BLaER1 (cell line): ENCODE measurements at regions not wholly inside any gene's neighbourhood (a gene's known extent, or its start where the extent isn't known, plus 50 kb on each side); places are given as distances from the start of the nearest gene placed in this dataset.

Experiments used
- H3K27ac ChIP-seq: shearing (Covaris generic); formaldehyde crosslinking; 2 replicates; pipeline ENCODE4 v1.8.1; 2022
- H3K27me3 ChIP-seq: shearing (Covaris generic); formaldehyde crosslinking; 2 replicates; pipeline ENCODE4 v1.8.1; 2022
- H3K36me3 ChIP-seq: shearing (Covaris generic); formaldehyde crosslinking; 2 replicates; pipeline ENCODE4 v1.8.1; 2022
- H3K4me1 ChIP-seq: shearing (Covaris generic); formaldehyde crosslinking; 2 replicates; pipeline ENCODE4 v1.8.1; 2022
- H3K4me2 ChIP-seq: shearing (Covaris generic); formaldehyde crosslinking; 2 replicates; pipeline ENCODE4 v1.8.1; 2022
- H3K4me3 ChIP-seq: shearing (Covaris generic); formaldehyde crosslinking; 2 replicates; pipeline ENCODE4 v1.8.1; 2022
- H3K9ac ChIP-seq: shearing (Covaris generic); formaldehyde crosslinking; 2 replicates; pipeline ENCODE4 v1.8.1; 2022
- H3K9me3 ChIP-seq: shearing (Covaris generic); formaldehyde crosslinking; 2 replicates; pipeline ENCODE4 v1.8.1; 2022
- H4K20me1 ChIP-seq: shearing (Covaris generic); formaldehyde crosslinking; 2 replicates; pipeline ENCODE4 v1.8.1; 2022
- Cebpa-rat ChIP-seq: shearing (Covaris generic); IDR thresholded peaks from 2 replicates; pipeline ENCODE4 v1.8.1; 2022

DNA sequence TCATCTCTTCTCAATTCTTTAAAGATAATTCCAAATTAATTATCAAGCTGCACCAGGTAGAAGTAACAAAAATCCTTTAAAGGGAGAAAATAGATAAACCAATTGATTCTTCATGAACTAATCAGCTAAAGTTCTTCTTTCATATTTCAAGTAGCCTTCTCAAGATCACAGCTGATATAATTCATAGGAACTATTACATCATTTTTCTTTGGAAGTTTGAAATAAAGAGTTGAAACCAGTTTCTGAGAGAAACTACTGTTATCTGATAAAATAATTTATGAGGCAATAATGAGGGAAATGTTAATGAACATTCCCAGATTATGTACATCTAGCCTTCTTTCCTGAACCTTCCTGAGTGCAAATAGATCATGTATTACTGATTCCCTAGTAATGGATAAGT, 484.9 kb downstream of the METTL4 start:
- no peaks in the 10 kb centered on the region for H3K27me3 ChIP-seq
- no peak overlapping the region for H3K27ac ChIP-seq
- H3K36me3 ChIP-seq, result no peaks in the 10 kb centered on the region
- peaks cover 20% of the 10 kb centered on the region for H3K4me1 ChIP-seq
- no peak for TF ChIP-seq Cebpa-rat
- no peaks in the 10 kb centered on the region for H3K9me3 ChIP-seq
- H3K4me2 ChIP-seq, result no peak overlapping the region
- H3K9ac ChIP-seq, result no peak overlapping the region
- H4K20me1 ChIP-seq, result no peaks in the 10 kb centered on the region
- no peak overlapping the region for H3K4me3 ChIP-seq

DNA sequence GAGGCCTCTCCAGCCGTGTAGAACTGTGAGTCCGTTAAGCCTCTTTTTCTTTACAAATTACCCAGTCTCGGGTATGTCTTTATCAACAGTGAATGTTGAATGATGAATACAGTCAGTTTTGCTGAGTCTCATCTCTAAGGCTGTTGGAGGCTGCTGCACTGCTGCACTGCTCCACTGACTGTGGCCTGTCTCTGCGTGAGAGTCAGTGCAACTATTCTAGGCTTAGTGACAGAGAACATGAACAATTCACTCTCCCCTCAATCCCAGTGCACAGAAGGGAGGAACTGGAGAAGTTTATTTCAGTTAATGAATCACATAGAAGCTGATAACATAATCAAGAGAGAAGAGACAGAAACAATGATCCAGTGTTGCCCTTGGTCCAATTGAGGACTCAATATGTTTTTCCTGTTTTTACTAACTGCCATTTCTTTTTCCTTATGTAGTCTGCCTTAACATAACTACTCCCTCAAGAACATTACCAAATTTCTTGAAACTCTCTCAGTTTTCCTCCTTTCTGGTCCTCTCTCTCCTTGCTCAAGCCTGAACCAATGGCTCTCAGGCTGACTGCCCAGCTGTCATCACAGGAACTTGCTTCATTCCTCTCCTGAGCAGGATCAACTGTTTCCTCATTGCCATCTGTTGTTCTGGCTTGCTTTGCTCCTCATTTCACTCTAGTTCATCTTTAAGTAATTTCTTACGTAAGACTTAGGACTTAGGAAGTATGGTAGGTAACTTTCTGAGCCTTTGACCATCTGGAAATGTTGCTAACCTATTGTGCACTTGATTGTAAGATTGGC, 483.2 kb downstream of the METTL4 start:
- Histone ChIP-seq H3K4me3 (no peak overlapping the region), H3K9me3 (no peaks in the 10 kb centered on the region), H3K27ac (no peak overlapping the region), H4K20me1 (no peaks in the 10 kb centered on the region), H3K4me2 (peak overlapping the region; percentile 31), H3K4me1 (peaks cover 20% of the 10 kb centered on the region), H3K36me3 (no peaks in the 10 kb centered on the region), H3K9ac (no peak overlapping the region), H3K27me3 (no peaks in the 10 kb centered on the region)
- peak; percentile 59; the same call in 1 of the 2 replicates for TF ChIP-seq Cebpa-rat

DNA sequence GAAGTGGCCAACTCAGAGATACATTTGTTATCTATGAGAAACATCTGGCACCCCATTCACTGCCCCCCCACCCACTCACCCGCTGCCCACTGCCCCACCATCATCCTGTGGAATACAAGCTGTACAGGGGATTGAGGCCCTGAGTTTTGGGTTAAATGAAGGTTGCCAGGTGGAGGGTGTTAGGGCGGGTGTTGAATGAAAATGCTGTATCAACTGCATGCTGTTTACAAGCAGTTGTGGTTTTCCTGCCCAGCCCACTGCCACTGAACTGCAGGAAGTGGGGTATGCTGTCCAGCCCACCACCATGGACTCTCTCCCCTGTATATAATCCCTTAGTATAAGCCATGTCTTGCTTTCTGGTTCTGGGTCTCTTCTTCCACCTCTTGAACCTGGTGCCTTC, 481.9 kb downstream of the METTL4 start:
- no peaks in the 10 kb centered on the region for H3K36me3 ChIP-seq
- no peaks in the 10 kb centered on the region for H3K27me3 ChIP-seq
- H3K9me3 ChIP-seq, result no peaks in the 10 kb centered on the region
- H3K4me1 ChIP-seq, result peaks cover 20% of the 10 kb centered on the region
- peak overlapping the region; percentile 27; the same call in 1 of the 2 replicates for H3K27ac ChIP-seq
- no peak for TF ChIP-seq Cebpa-rat
- H3K4me2 ChIP-seq, result peak overlapping the region; percentile 48
- H3K9ac ChIP-seq, result no peak overlapping the region
- H3K4me3 ChIP-seq, result no peak overlapping the region
- H4K20me1 ChIP-seq, result no peaks in the 10 kb centered on the region

DNA sequence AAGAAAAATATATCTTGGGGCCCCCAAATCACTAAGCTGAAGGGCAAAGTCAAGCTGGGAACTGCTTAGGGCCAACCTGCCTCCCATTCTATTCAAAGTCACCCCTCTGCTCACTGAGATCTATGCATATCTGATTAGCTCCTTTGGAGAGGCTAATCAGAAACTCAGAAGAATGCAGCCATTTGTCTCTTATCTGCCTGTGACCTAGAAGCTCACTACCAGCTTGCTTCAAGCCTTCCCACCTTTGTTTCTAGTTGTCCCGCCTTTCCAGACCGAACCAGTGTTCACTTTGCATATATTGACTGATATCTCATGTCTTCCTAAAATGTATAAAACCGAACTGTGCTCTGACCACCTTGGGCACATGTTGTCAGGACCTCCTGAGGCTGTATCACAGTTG, 479.4 kb downstream of the METTL4 start:
- H3K9ac ChIP-seq, result no peak overlapping the region
- no peaks in the 10 kb centered on the region for H3K27me3 ChIP-seq
- no peak overlapping the region for H3K4me3 ChIP-seq
- H3K36me3 ChIP-seq, result no peaks in the 10 kb centered on the region
- no peaks in the 10 kb centered on the region for H3K9me3 ChIP-seq
- H3K4me2 ChIP-seq, result no peak overlapping the region
- no peaks in the 10 kb centered on the region for H4K20me1 ChIP-seq
- H3K4me1 ChIP-seq, result peaks cover 20% of the 10 kb centered on the region
- no peak for TF ChIP-seq Cebpa-rat
- H3K27ac ChIP-seq, result no peak overlapping the region

DNA sequence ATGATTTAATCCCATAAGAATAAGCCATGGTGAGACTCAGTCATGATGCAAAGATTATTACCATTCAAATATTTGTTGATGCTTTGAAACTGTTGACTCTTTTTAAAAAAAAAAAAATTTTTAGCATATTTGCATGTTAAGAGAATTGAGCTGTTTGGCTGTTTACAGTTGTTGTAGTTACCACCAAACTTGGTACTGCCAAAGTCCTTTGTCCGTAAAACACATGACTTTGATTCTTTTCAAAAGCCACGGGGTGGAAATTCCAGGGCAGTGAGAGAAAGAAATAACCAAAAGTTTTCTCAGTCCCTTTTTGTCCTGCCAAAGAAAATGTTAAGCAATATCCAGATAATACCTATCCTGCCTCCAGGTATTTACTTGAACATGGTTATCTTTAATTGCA, 474.8 kb downstream of the METTL4 start:
- no peaks in the 10 kb centered on the region for H3K27me3 ChIP-seq
- no peak overlapping the region for H3K27ac ChIP-seq
- H3K9ac ChIP-seq, result no peak overlapping the region
- H3K9me3 ChIP-seq, result peaks cover 5% of the 10 kb centered on the region; the same call in 1 of the 2 replicates
- no peaks in the 10 kb centered on the region for H3K36me3 ChIP-seq
- H3K4me1 ChIP-seq, result no peaks in the 10 kb centered on the region
- no peaks in the 10 kb centered on the region for H4K20me1 ChIP-seq
- TF ChIP-seq Cebpa-rat, result no peak
- no peak overlapping the region for H3K4me2 ChIP-seq
- H3K4me3 ChIP-seq, result no peak overlapping the region

DNA sequence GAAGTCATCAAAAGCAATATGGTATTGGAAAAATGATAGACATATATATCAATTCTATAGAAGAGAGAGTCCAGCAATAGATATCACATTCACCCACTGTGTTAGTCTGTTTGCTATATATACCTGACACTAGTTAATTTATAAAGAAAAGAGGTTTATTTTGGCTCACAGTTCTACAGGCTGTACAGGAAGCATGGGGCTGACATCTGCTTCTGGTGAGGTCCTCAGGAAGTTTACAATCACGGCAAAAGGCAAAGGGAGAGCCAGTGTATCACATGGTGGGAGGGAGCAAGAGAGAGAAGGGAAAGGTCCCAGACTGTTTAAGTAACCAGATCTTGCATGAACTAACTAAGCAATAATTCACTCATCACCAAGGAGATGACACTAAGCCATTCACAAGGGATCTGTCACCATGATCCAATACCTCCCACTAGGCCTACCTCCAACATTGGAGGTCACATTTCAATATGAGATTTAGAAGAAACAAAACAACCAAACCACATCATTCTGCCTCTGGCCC, 470.6 kb downstream of the METTL4 start:
- Histone ChIP-seq H3K4me2 (no peak overlapping the region), H3K4me3 (no peak overlapping the region), H3K9me3 (peaks cover 5% of the 10 kb centered on the region; the same call in 1 of the 2 replicates), H3K27me3 (no peaks in the 10 kb centered on the region), H3K36me3 (no peaks in the 10 kb centered on the region), H4K20me1 (no peaks in the 10 kb centered on the region), H3K27ac (no peak overlapping the region), H3K9ac (no peak overlapping the region), H3K4me1 (peaks cover 6% of the 10 kb centered on the region; the same call in 1 of the 2 replicates)
- TF ChIP-seq Cebpa-rat, result no peak

DNA sequence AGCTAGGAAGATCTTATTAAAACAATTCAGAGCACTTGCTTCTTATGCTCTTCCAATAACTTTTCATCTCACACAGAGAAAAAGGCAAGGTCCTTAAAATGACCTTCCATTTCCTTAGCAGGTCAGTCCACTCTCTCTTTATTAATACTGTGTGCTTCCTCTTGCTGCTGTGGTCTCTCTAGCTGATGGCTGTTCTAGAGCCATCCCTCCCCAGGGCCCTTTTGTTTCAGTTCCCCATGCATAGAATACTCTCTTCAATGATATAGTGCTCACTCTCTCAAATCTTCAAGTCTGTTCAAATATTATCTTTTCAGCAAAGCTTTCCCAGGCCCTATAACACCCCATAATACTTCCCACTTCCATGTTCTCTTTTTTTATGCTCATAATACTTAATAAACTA, 469.3 kb downstream of the METTL4 start:
- H3K4me3 ChIP-seq, result no peak overlapping the region
- no peaks in the 10 kb centered on the region for H3K27me3 ChIP-seq
- TF ChIP-seq Cebpa-rat, result no peak
- H3K9me3 ChIP-seq, result peaks cover 5% of the 10 kb centered on the region; the same call in 1 of the 2 replicates
- H3K4me1 ChIP-seq, result peaks cover 6% of the 10 kb centered on the region; the same call in 1 of the 2 replicates
- no peaks in the 10 kb centered on the region for H4K20me1 ChIP-seq
- no peaks in the 10 kb centered on the region for H3K36me3 ChIP-seq
- no peak overlapping the region; the same call in 1 of the 2 replicates for H3K4me2 ChIP-seq
- no peak overlapping the region for H3K9ac ChIP-seq
- H3K27ac ChIP-seq, result no peak overlapping the region

DNA sequence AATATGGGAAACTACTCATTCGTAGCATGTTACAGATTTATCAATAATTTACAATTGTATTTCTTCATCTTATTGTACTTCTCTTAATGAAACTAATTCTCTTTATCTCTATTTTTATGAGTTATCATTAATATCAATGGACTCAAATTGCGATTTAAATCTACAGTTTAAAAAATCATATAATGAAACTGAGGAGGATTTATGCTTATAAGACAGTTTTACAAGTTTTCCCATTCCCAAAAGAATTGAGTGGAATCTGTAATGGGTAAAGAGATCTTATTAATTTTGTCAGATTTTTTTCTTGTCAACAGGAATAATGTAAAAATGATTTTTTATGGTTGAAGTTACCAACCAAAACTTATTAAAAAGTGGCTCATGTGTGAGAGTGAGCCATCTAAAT, 468.0 kb downstream of the METTL4 start:
- no peaks in the 10 kb centered on the region for H4K20me1 ChIP-seq
- no peaks in the 10 kb centered on the region for H3K27me3 ChIP-seq
- H3K9me3 ChIP-seq, result peaks cover 5% of the 10 kb centered on the region; the same call in 1 of the 2 replicates
- peaks cover 6% of the 10 kb centered on the region; the same call in 1 of the 2 replicates for H3K4me1 ChIP-seq
- H3K4me2 ChIP-seq, result no peak overlapping the region
- H3K27ac ChIP-seq, result no peak overlapping the region
- H3K9ac ChIP-seq, result no peak overlapping the region
- H3K4me3 ChIP-seq, result no peak overlapping the region
- TF ChIP-seq Cebpa-rat, result no peak
- no peaks in the 10 kb centered on the region for H3K36me3 ChIP-seq

DNA sequence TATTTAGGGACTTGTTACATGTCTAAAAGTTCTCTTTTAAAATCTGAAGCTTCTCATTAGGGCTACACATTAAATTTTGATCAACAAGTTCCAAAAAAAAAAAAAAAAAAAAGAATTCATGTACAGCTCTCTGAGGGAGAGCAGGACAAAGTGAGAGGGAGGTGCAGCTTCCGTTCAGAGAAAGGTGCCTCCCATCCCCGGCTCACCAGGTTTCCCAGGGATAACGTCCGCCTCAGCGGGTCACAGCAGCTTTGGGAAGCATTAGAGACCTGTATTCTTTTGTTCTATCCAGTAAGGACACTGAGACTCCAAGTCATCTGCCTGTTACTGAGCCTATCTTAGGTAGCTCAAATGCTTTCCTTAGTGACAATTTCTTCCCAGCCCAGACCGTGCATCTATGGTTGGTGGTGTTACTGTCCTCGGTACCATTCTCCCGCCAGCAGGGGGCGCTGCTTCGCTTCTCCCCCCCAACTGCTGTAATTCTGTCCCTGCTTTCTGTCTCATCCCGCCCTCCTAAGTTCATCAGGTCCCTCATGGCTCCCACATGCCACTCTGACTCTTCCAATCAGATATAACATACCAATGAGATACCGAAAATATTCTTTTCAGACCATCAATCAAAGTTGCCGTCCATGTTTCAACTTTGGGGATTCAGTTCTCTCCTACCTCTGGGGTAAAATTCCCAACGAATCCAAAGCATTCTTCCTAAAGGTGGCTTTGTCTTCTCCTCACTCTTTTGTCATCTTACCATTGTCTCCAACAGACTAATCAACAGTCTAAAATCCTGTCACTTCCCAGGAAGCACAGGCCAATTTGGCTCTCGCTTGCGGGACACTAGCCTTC, 466.5 kb downstream of the METTL4 start:
- no peaks in the 10 kb centered on the region for H3K27me3 ChIP-seq
- H3K4me3 ChIP-seq, result no peak overlapping the region
- peaks cover 5% of the 10 kb centered on the region; the same call in 1 of the 2 replicates for H3K9me3 ChIP-seq
- TF ChIP-seq Cebpa-rat, result no peak
- H3K36me3 ChIP-seq, result no peaks in the 10 kb centered on the region
- H3K9ac ChIP-seq, result no peak overlapping the region
- peaks cover 6% of the 10 kb centered on the region; the same call in 1 of the 2 replicates for H3K4me1 ChIP-seq
- H3K27ac ChIP-seq, result no peak overlapping the region
- no peaks in the 10 kb centered on the region for H4K20me1 ChIP-seq
- no peak overlapping the region for H3K4me2 ChIP-seq
